SK-N-SH (cell line): ENCODE measurements at regions not wholly inside any gene's neighbourhood (a gene's known extent, or its start where the extent isn't known, plus 50 kb on each side); places are given as distances from the start of the nearest gene placed in this dataset.
A peak's percentile ranks its signal among the peaks of the same experiment; 100 is the strongest.

Experiments
- CTCF ChIA-PET: fragments of 300-600, 350-600 bp; formaldehyde crosslinking; extraction: SDS; loops from one replicate; lab custom pipeline; 2021; lab: Yijun Ruan, JAX
- POLR2A ChIA-PET: fragments of 350-600 bp; sonication (Branson Sonifier 250); formaldehyde crosslinking; extraction: SDS; loops from one replicate; lab custom pipeline; 2020; ENCODE audit warnings: antibody characterized with exemption, inconsistent platforms; lab: Yijun Ruan, JAX
- DNase-seq: peaks from one replicate; pipeline ENCODE4 v3.0.0; 2012
- H2AFZ ChIP-seq: fragments of 200-600 bp; sonication (generic); 2 replicates; pipeline ENCODE4 v1.8.1; 2016; ENCODE audit warnings: antibody characterized with exemption, mild to moderate bottlenecking, low read depth
- H3F3A ChIP-seq: fragments of 200-600 bp; sonication (generic); replicated peaks from 2 replicates; pipeline ENCODE3; 2016; ENCODE audit warnings: antibody characterized with exemption, mild to moderate bottlenecking; ENCODE audit not compliant: insufficient read depth
- H3K27ac ChIP-seq, 2 experiments: fragments of 200-500 bp in 1 of 2; fragments of 200-600 bp in 1 of 2; sonication (Bioruptor generic) in 1 of 2; sonication (generic), shearing (Covaris generic) in 1 of 2; 2 replicates each; pipeline versions ENCODE4 v1.5.1 to v1.6.1; 2014 to 2016; ENCODE audit warnings: low read depth in 2 of 2, inconsistent platforms in 1 of 2, low read length in 1 of 2, mild to moderate bottlenecking in 1 of 2, mixed read lengths in 1 of 2
- H3K27me3 ChIP-seq: fragments of 200-600 bp; sonication (generic), shearing (Covaris generic); 2 replicates; pipeline ENCODE4 v1.6.1; 2016; ENCODE audit warnings: mixed run types; ENCODE audit not compliant: insufficient read depth
- H3K36me3 ChIP-seq, 2 experiments: fragments of 200-500 bp in 1 of 2; fragments of 200-600 bp in 1 of 2; sonication (Bioruptor generic) in 1 of 2; sonication (generic) in 1 of 2; replicated peaks in 1 of 2; 2 replicates each; pipeline versions ENCODE3 to v1.5.1; 2014 to 2016; ENCODE audit warnings: low read length in 1 of 2, mild to moderate bottlenecking in 1 of 2; ENCODE audit not compliant: insufficient read depth in 2 of 2, control insufficient read depth in 1 of 2
- H3K4me1 ChIP-seq, 2 experiments: fragments of 200-500 bp in 1 of 2; fragments of 200-600 bp in 1 of 2; sonication (Bioruptor generic) in 1 of 2; sonication (generic), shearing (Covaris generic) in 1 of 2; 2 replicates each; pipeline versions ENCODE4 v1.5.1 to v1.6.1; 2014 to 2016; ENCODE audit warnings: low read depth in 1 of 2, low read length in 1 of 2, mixed run types in 1 of 2; ENCODE audit not compliant: insufficient read depth in 2 of 2, control insufficient read depth in 1 of 2
- H3K4me2 ChIP-seq: fragments of 200-600 bp; sonication (generic), shearing (Covaris generic); 2 replicates; pipeline ENCODE4 v1.6.1; 2017; ENCODE audit warnings: mixed run types
- H3K4me3 ChIP-seq, 2 experiments: fragments of 200-500 bp in 1 of 2; fragments of 200-600 bp in 1 of 2; sonication (Bioruptor generic) in 1 of 2; sonication (generic), shearing (Covaris generic) in 1 of 2; 2 replicates each; pipeline versions ENCODE4 v1.5.1 to v1.8.1; 2014 to 2016; ENCODE audit warnings: low read depth in 2 of 2, inconsistent platforms in 1 of 2, low read length in 1 of 2, mild to moderate bottlenecking in 1 of 2, mixed read lengths in 1 of 2, moderate library complexity in 1 of 2
- H3K79me2 ChIP-seq: fragments of 200-600 bp; sonication (generic); 2 replicates; pipeline ENCODE4 v1.8.1; 2017; ENCODE audit warnings: mild to moderate bottlenecking; ENCODE audit not compliant: insufficient read depth
- H3K9ac ChIP-seq: fragments of 200-600 bp; sonication (generic); 2 replicates; pipeline ENCODE4 v1.6.1; 2017; ENCODE audit warnings: mixed run types
- H3K9me2 ChIP-seq: fragments of 200-600 bp; sonication (generic); 2 replicates; pipeline ENCODE4 v1.6.1; 2017; ENCODE audit warnings: mixed run types
- H3K9me3 ChIP-seq: fragments of 200-600 bp; sonication (generic); 2 replicates; pipeline ENCODE4 v1.6.1; 2017; ENCODE audit warnings: mixed run types, mild to moderate bottlenecking, moderate library complexity
- H4K20me1 ChIP-seq: fragments of 200-600 bp; sonication (generic); 2 replicates; pipeline ENCODE4 v1.6.1; 2017; ENCODE audit warnings: mild to moderate bottlenecking, mixed run types; ENCODE audit not compliant: insufficient read depth
- EP300 ChIP-seq, 2 experiments: IDR thresholded peaks; 2 replicates each; pipeline versions ENCODE4 v1.4.0 to v1.6.1; 2012; ENCODE audit warnings: borderline replicate concordance in 1 of 2, low read depth in 1 of 2, low read length in 1 of 2
- FOSL2 ChIP-seq: IDR thresholded peaks from 2 replicates; pipeline ENCODE4 v1.4.0; 2012; ENCODE audit warnings: low read depth, mild to moderate bottlenecking, moderate library complexity, borderline replicate concordance
- GABPA ChIP-seq: IDR thresholded peaks from 2 replicates; pipeline ENCODE4 v1.4.0; 2012; ENCODE audit warnings: low read depth, mild to moderate bottlenecking
- GATA2 ChIP-seq: sonication (generic); formaldehyde crosslinking; IDR thresholded peaks from 2 replicates; pipeline ENCODE4 v1.5.0; 2020; ENCODE audit warnings: mild to moderate bottlenecking, missing genetic modification reagents
- JUND ChIP-seq: IDR thresholded peaks from 2 replicates; pipeline ENCODE4 v1.4.0; 2012
- MEF2A ChIP-seq: IDR thresholded peaks from 2 replicates; pipeline ENCODE4 v1.4.0; 2012; ENCODE audit warnings: low read depth, borderline replicate concordance
- MXI1 ChIP-seq: IDR thresholded peaks from 2 replicates; pipeline ENCODE4 v1.6.1; 2012; ENCODE audit warnings: mild to moderate bottlenecking, low read depth, low read length, improper control_type of control experiment
- POLR2AphosphoS5 ChIP-seq: IDR thresholded peaks from 2 replicates; pipeline ENCODE4 v1.6.1; 2012; ENCODE audit warnings: low read depth, low read length
- RCOR1 ChIP-seq: fragments of 150-350 bp; IDR thresholded peaks from 2 replicates; pipeline ENCODE4 v1.6.1; 2017; ENCODE audit warnings: antibody characterized with exemption, low read length
- SIN3A ChIP-seq: IDR thresholded peaks from 2 replicates; pipeline ENCODE4 v1.6.1; 2012; ENCODE audit warnings: low read depth, mild to moderate bottlenecking, low read length, moderate library complexity, borderline replicate concordance
- SMC3 ChIP-seq: IDR thresholded peaks from 2 replicates; pipeline ENCODE4 v1.6.1; 2012; ENCODE audit warnings: low read depth, low read length, improper control_type of control experiment
- TAF1 ChIP-seq: IDR thresholded peaks from 2 replicates; pipeline ENCODE4 v1.6.1; 2012; ENCODE audit warnings: low read depth, mild to moderate bottlenecking, low read length, moderate library complexity, borderline replicate concordance
- TCF12 ChIP-seq: IDR thresholded peaks from 2 replicates; pipeline ENCODE4 v1.4.0; 2012
- TEAD4 ChIP-seq: IDR thresholded peaks from 2 replicates; pipeline ENCODE4 v1.4.0; 2012; ENCODE audit warnings: mild to moderate bottlenecking, borderline replicate concordance; ENCODE audit not compliant: insufficient read depth
- WGBS: methylation state at CpG from one replicate; pipeline ENCODE4 v1.1.6; 2017; ENCODE audit warnings: low lambda C conversion rate; 5-methylcytosine and 5-hydroxymethylcytosine counted together
- TF ChIP-seq, protein P1 (sequence below): IDR thresholded peaks from 2 replicates; pipeline ENCODE4 v1.4.0; 2012; ENCODE audit warnings: low read depth
- TF ChIP-seq, protein P2 (sequence below): IDR thresholded peaks from 2 replicates; pipeline ENCODE4 v1.6.1; 2012; ENCODE audit warnings: mild to moderate bottlenecking, low read depth, low read length, moderate library complexity
- TF ChIP-seq, protein P3 (sequence below): fragments of 150-350 bp; IDR thresholded peaks from 2 replicates; pipeline ENCODE4 v1.6.1; 2016; ENCODE audit warnings: mild to moderate bottlenecking, low read depth, low read length
- TF ChIP-seq, protein P4 (sequence below): IDR thresholded peaks from 2 replicates; pipeline ENCODE4 v1.4.0; 2012; ENCODE audit warnings: low read depth, borderline replicate concordance
- TF ChIP-seq, protein P5 (sequence below): IDR thresholded peaks from 2 replicates; pipeline ENCODE4 v1.4.0; 2012; ENCODE audit warnings: low read depth, borderline replicate concordance

DNA sequence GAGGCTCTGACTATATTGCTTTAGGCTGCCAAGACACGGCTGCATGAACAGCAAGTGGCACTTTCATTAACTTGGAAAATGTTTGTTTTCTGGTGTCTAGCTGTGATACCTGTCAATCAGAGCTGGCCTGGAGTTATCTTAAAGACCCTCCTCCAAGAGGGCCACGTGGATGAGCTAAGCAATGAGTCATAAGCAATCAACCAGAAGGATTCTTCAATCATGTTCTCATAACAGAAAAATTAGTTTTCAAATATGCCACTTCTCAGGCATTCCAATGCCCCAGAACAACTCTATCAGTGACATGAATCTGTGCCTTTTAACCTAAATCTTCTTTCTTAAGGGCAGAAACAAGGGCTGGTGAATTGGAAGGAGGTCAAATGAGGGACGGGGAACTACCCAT is 283.0 kb downstream of the HTR1B start (continued):
- TF ChIP-seq, protein P1, sequence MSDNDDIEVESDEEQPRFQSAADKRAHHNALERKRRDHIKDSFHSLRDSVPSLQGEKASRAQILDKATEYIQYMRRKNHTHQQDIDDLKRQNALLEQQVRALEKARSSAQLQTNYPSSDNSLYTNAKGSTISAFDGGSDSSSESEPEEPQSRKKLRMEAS: no peak

DNA sequence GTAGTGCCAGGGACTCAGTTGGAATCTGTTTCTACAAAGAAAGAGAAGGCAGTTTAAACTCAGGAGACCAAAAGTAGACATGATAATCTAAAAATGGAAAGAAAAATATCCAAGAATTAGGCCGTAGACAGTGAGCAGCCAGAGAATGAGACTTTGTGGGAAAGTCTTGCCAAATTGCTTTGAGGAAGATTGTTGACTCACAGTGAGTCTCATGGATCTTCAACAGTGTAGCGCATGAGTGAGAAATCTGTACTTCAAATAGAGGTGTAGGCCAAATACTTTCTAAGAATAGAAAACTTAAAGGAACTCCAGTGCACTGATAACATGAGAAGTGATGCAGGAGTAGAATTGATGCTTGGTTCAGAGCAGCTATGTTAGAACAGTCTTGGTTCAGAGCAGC is 284.5 kb downstream of the HTR1B start:
- Histone ChIP-seq H3K9me2 (0 out of 2 replicates have a peak, but pooled peaks cover 4% of the 10 kb centered on the region), H4K20me1 (no peaks in the 10 kb centered on the region), H3K27ac (peak overlapping the region in 1 of 2 experiments; percentile 75; a peak in 2 of 4 replicates), H3K4me1 (peaks cover 0 to 6% of the 10 kb centered on the region in 2 experiments; a peak in 1 of 4 replicates), H3K4me3 (no peak overlapping the region), H3F3A (peaks cover 9% of the 10 kb centered on the region), H3K4me2 (peak overlapping the region; percentile 24; the same call in 1 of the 2 replicates), H3K27me3 (no peaks in the 10 kb centered on the region), H2AFZ (peak overlapping the region; percentile 35; the same call in 1 of the 2 replicates), H3K79me2 (no peaks in the 10 kb centered on the region), H3K36me3 (no peaks in the 10 kb centered on the region), H3K9me3 (no peaks in the 10 kb centered on the region), H3K9ac (no peak overlapping the region; the same call in 1 of the 2 replicates)
- TF ChIP-seq RCOR1: no peak
- TF ChIP-seq POLR2AphosphoS5: no peak
- TF ChIP-seq, protein P1: 0 out of 2 replicates have a peak, but pooled peaks have one; percentile 22
- TF ChIP-seq, protein P2, sequence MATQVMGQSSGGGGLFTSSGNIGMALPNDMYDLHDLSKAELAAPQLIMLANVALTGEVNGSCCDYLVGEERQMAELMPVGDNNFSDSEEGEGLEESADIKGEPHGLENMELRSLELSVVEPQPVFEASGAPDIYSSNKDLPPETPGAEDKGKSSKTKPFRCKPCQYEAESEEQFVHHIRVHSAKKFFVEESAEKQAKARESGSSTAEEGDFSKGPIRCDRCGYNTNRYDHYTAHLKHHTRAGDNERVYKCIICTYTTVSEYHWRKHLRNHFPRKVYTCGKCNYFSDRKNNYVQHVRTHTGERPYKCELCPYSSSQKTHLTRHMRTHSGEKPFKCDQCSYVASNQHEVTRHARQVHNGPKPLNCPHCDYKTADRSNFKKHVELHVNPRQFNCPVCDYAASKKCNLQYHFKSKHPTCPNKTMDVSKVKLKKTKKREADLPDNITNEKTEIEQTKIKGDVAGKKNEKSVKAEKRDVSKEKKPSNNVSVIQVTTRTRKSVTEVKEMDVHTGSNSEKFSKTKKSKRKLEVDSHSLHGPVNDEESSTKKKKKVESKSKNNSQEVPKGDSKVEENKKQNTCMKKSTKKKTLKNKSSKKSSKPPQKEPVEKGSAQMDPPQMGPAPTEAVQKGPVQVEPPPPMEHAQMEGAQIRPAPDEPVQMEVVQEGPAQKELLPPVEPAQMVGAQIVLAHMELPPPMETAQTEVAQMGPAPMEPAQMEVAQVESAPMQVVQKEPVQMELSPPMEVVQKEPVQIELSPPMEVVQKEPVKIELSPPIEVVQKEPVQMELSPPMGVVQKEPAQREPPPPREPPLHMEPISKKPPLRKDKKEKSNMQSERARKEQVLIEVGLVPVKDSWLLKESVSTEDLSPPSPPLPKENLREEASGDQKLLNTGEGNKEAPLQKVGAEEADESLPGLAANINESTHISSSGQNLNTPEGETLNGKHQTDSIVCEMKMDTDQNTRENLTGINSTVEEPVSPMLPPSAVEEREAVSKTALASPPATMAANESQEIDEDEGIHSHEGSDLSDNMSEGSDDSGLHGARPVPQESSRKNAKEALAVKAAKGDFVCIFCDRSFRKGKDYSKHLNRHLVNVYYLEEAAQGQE: no peak
- 0 out of 2 replicates have a peak, but pooled peaks have one; percentile 30 for TF ChIP-seq MEF2A
- TF ChIP-seq GABPA: no peak
- TF ChIP-seq SIN3A: no peak
- TF ChIP-seq GATA2: no peak
- ChIA-PET POLR2A (no interaction called here), CTCF (no interaction called here)
- 2% methylated on average over 2 of the region's 2 CpGs for WGBS
- no peak for DNase-seq

DNA sequence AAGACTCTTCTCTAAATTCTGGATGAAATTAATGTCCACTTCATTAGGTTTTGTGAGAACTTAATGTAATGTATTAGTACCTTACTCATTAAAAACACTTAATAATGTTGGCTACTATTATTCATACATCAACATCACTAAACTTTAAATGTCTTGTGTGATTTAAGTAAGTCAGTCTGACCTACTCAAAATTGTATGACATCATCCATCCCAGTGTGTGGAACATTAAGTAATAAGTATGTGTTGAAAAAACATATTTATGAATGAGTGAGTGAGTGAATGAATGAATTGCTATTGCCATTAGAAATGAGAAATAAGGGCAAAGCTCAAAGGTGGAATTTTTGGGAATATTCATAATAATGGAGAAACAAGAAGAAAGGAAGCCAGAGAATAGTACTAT is 285.8 kb downstream of the HTR1B start:
- no peak overlapping the region for H3K9ac ChIP-seq
- no peaks in the 10 kb centered on the region for H3K9me2 ChIP-seq
- H3K4me2 ChIP-seq: no peak overlapping the region
- H3K79me2 ChIP-seq: no peaks in the 10 kb centered on the region
- ChIA-PET CTCF (no interaction called here), POLR2A (no interaction called here)
- H3K4me3 ChIP-seq: no peak overlapping the region
- no peak overlapping the region for H2AFZ ChIP-seq
- no peaks in the 10 kb centered on the region for H3K36me3 ChIP-seq
- H4K20me1 ChIP-seq: no peaks in the 10 kb centered on the region
- no peaks in the 10 kb centered on the region for H3K27me3 ChIP-seq
- H3K27ac ChIP-seq: no peak overlapping the region
- H3F3A ChIP-seq: peaks cover 9% of the 10 kb centered on the region
- no peak for DNase-seq
- H3K4me1 ChIP-seq: peaks cover 0 to 6% of the 10 kb centered on the region in 2 experiments; a peak in 1 of 4 replicates
- H3K9me3 ChIP-seq: no peaks in the 10 kb centered on the region
- no peak for TF ChIP-seq FOSL2
- TF ChIP-seq GATA2: no peak
- TF ChIP-seq, protein P3, sequence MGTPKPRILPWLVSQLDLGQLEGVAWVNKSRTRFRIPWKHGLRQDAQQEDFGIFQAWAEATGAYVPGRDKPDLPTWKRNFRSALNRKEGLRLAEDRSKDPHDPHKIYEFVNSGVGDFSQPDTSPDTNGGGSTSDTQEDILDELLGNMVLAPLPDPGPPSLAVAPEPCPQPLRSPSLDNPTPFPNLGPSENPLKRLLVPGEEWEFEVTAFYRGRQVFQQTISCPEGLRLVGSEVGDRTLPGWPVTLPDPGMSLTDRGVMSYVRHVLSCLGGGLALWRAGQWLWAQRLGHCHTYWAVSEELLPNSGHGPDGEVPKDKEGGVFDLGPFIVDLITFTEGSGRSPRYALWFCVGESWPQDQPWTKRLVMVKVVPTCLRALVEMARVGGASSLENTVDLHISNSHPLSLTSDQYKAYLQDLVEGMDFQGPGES: no peak
- TF ChIP-seq TEAD4: no peak
- TF ChIP-seq JUND: no peak
- TF ChIP-seq, protein P4, sequence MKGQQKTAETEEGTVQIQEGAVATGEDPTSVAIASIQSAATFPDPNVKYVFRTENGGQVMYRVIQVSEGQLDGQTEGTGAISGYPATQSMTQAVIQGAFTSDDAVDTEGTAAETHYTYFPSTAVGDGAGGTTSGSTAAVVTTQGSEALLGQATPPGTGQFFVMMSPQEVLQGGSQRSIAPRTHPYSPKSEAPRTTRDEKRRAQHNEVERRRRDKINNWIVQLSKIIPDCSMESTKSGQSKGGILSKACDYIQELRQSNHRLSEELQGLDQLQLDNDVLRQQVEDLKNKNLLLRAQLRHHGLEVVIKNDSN: no peak
- TF ChIP-seq SMC3: no peak
- TF ChIP-seq TAF1: no peak
- TF ChIP-seq, protein P5, sequence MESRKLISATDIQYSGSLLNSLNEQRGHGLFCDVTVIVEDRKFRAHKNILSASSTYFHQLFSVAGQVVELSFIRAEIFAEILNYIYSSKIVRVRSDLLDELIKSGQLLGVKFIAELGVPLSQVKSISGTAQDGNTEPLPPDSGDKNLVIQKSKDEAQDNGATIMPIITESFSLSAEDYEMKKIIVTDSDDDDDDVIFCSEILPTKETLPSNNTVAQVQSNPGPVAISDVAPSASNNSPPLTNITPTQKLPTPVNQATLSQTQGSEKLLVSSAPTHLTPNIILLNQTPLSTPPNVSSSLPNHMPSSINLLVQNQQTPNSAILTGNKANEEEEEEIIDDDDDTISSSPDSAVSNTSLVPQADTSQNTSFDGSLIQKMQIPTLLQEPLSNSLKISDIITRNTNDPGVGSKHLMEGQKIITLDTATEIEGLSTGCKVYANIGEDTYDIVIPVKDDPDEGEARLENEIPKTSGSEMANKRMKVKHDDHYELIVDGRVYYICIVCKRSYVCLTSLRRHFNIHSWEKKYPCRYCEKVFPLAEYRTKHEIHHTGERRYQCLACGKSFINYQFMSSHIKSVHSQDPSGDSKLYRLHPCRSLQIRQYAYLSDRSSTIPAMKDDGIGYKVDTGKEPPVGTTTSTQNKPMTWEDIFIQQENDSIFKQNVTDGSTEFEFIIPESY: no peak
- TF ChIP-seq EP300 (IDR thresholded peaks at IDR 0.05; ENCODE audit: borderline replicate concordance in 1 of 2, low read depth in 1 of 2, low read length in 1 of 2): no peak
- TF ChIP-seq TCF12: no peak
- TF ChIP-seq MXI1: no peak
- TF ChIP-seq GABPA: no peak
